Smooth muscle cell (in vitro differentiated cells): ENCODE measurements at regions not wholly inside any gene's neighbourhood (a gene's known extent, or its start where the extent isn't known, plus 50 kb on each side); places are given as distances from the start of the nearest gene placed in this dataset.

Source experiments
- DNase-seq: peaks from one replicate; lab custom pipeline; 2025; ENCODE audit not compliant: unreplicated experiment; lab: John Stamatoyannopoulos, UW
- H2AFZ ChIP-seq: fragments of 200-600 bp; sonication (generic); 2 replicates; pipeline ENCODE4 v1.6.0; 2016; ENCODE audit warnings: antibody characterized with exemption, low read depth, mild to moderate bottlenecking
- H3F3A ChIP-seq: fragments of 200-600 bp; sonication (generic); 2 replicates; pipeline ENCODE4 v1.6.0; 2017; ENCODE audit warnings: antibody characterized with exemption, low read depth
- H3K27ac ChIP-seq: fragments of 200-600 bp; sonication (generic); 2 replicates; pipeline ENCODE4 v1.5.1; 2016; ENCODE audit warnings: low read depth, mild to moderate bottlenecking
- H3K27me3 ChIP-seq: fragments of 200-600 bp; sonication (generic); 2 replicates; pipeline ENCODE4 v1.6.1; 2016; ENCODE audit warnings: low read depth, mild to moderate bottlenecking
- H3K36me3 ChIP-seq: fragments of 200-600 bp; sonication (generic); 2 replicates; pipeline ENCODE4 v1.5.1; 2016; ENCODE audit warnings: low read depth
- H3K4me1 ChIP-seq: fragments of 200-600 bp; sonication (generic); 2 replicates; pipeline ENCODE4 v1.5.1; 2016; ENCODE audit warnings: low read depth
- H3K4me2 ChIP-seq: fragments of 200-600 bp; sonication (generic); 2 replicates; pipeline ENCODE4 v1.6.0; 2016; ENCODE audit warnings: mild to moderate bottlenecking
- H3K4me3 ChIP-seq: fragments of 200-600 bp; sonication (generic); 2 replicates; pipeline ENCODE4 v1.5.1; 2016; ENCODE audit warnings: mild to moderate bottlenecking
- H3K79me2 ChIP-seq: fragments of 200-600 bp; sonication (generic); 2 replicates; pipeline ENCODE4 v1.6.0; 2016; ENCODE audit warnings: low read depth, mild to moderate bottlenecking
- H3K9ac ChIP-seq: fragments of 200-600 bp; sonication (generic); 2 replicates; pipeline ENCODE4 v1.6.0; 2016; ENCODE audit warnings: low read depth
- H3K9me3 ChIP-seq: fragments of 200-600 bp; sonication (generic); replicated peaks from 2 replicates; pipeline ENCODE4 v1.5.1; 2016; ENCODE audit warnings: low read depth
- H4K20me1 ChIP-seq: fragments of 200-600 bp; sonication (generic); 2 replicates; pipeline ENCODE4 v1.6.0; 2016; ENCODE audit warnings: low read depth
- WGBS: methylation state at CpG from one replicate; pipeline ENCODE4 v1.1.7; 2016; ENCODE audit warnings: low lambda C conversion rate; 5-methylcytosine and 5-hydroxymethylcytosine counted together
- TF ChIP-seq, protein P1 (sequence below): fragments of 200-600 bp; sonication (generic); IDR thresholded peaks from 2 replicates; pipeline ENCODE4 v1.5.1; 2017; ENCODE audit warnings: borderline replicate concordance, mild to moderate bottlenecking, antibody characterized with exemption; ENCODE audit not compliant: insufficient read depth, poor library complexity, severe bottlenecking

DNA sequence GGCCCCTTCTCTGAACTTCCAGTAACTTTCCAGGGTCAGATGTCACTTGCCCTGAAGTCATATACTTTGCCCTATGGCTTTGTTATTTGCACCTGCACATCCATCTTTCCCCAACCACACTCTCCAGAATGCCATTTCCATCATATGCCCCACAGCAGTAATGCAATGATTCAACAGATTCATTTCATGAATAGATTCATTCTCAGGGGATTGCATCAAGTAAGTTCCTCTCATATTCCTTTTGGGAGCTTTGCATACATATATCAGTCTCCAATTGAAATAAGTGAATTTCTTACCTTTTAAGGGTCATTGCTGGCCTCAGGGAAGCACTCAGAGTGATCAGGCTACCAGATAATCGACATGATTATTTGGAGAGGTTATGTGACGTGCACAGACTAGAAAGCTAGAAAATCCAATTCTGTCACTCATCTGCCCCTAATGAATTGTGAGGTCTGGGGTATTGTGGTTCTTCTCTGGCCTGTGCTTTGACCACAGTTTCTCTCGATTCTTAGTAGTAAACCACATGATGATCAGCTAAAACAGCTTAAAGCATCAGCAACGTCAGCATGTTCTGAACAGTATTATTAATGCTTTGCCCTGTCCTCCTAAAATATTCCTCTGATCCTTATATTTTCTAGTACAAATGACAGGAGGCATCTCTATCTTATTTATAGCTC lies 179.9 kb downstream of the ATPSCKMT start:
- Histone ChIP-seq H3K9me3 (no peaks in the 10 kb centered on the region), H2AFZ (no peak overlapping the region), H3K4me1 (no peaks in the 10 kb centered on the region), H3K4me3 (no peak overlapping the region), H3F3A (no peaks in the 10 kb centered on the region), H4K20me1 (no peaks in the 10 kb centered on the region), H3K79me2 (no peaks in the 10 kb centered on the region), H3K9ac (no peak overlapping the region), H3K27ac (no peak overlapping the region), H3K36me3 (no peaks in the 10 kb centered on the region), H3K27me3 (no peaks in the 10 kb centered on the region), H3K4me2 (no peak overlapping the region)
- TF ChIP-seq, protein P1, sequence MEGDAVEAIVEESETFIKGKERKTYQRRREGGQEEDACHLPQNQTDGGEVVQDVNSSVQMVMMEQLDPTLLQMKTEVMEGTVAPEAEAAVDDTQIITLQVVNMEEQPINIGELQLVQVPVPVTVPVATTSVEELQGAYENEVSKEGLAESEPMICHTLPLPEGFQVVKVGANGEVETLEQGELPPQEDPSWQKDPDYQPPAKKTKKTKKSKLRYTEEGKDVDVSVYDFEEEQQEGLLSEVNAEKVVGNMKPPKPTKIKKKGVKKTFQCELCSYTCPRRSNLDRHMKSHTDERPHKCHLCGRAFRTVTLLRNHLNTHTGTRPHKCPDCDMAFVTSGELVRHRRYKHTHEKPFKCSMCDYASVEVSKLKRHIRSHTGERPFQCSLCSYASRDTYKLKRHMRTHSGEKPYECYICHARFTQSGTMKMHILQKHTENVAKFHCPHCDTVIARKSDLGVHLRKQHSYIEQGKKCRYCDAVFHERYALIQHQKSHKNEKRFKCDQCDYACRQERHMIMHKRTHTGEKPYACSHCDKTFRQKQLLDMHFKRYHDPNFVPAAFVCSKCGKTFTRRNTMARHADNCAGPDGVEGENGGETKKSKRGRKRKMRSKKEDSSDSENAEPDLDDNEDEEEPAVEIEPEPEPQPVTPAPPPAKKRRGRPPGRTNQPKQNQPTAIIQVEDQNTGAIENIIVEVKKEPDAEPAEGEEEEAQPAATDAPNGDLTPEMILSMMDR, result no peak
- no peak for DNase-seq
- WGBS, result 86% methylated on average over 4 of the region's 4 CpGs

- no peak overlapping the region for H3K9ac ChIP-seq
- no peaks in the 10 kb centered on the region for H4K20me1 ChIP-seq
- WGBS, result 90% methylated on average over 18 of the region's 34 CpGs
- H2AFZ ChIP-seq, result no peak overlapping the region
- H3K36me3 ChIP-seq, result no peaks in the 10 kb centered on the region
- H3K4me1 ChIP-seq, result no peaks in the 10 kb centered on the region
- TF ChIP-seq, protein P1, result no peak
- no peak overlapping the region for H3K27ac ChIP-seq
- no peak overlapping the region for H3K4me3 ChIP-seq
- H3K79me2 ChIP-seq, result no peaks in the 10 kb centered on the region
- H3F3A ChIP-seq, result no peaks in the 10 kb centered on the region
- no peak for DNase-seq
- no peaks in the 10 kb centered on the region for H3K9me3 ChIP-seq
- H3K4me2 ChIP-seq, result no peak overlapping the region
- no peaks in the 10 kb centered on the region for H3K27me3 ChIP-seq
Measured at GRCh38 chr5:10065428-10066000, 184.2 kb downstream of the ATPSCKMT start.

GRCh38 chr5:10064546-10065195 lies 185.0 kb downstream of the ATPSCKMT start:
- H2AFZ ChIP-seq, result no peak overlapping the region
- H4K20me1 ChIP-seq, result no peaks in the 10 kb centered on the region
- H3K36me3 ChIP-seq, result no peaks in the 10 kb centered on the region
- no peaks in the 10 kb centered on the region for H3K4me1 ChIP-seq
- DNase-seq, result no peak
- no peaks in the 10 kb centered on the region for H3K27me3 ChIP-seq
- H3K79me2 ChIP-seq, result no peaks in the 10 kb centered on the region
- 90% methylated on average over 8 of the region's 8 CpGs for WGBS
- no peaks in the 10 kb centered on the region for H3F3A ChIP-seq
- no peak overlapping the region for H3K4me2 ChIP-seq
- H3K27ac ChIP-seq, result no peak overlapping the region
- H3K9me3 ChIP-seq, result no peaks in the 10 kb centered on the region
- H3K4me3 ChIP-seq, result no peak overlapping the region
- H3K9ac ChIP-seq, result no peak overlapping the region
- TF ChIP-seq, protein P1, result no peak
